Panc1 (cell line): ENCODE measurements at regions not wholly inside any gene's neighbourhood (a gene's known extent, or its start where the extent isn't known, plus 50 kb on each side); places are given as distances from the start of the nearest gene placed in this dataset.

ENCODE experiments used
- ATAC-seq: fragments of 200-7000 bp; cut with Tn5 transposase; 2 replicates; pipeline ENCODE4 v1.9.1; 2020; ENCODE audit warnings: mild to moderate bottlenecking, moderate library complexity
- BruUV-seq: library from RNA; stranded (reverse); fragments of 400-500 nt; replicated peaks from 2 replicates; lab custom pipeline; 2021; lab: Mats Ljungman, UMichigan
- CTCF ChIA-PET: fragments of 300-600 bp; sonication (Branson Sonifier 250); formaldehyde crosslinking; loops from one replicate; lab custom pipeline; 2022; ENCODE audit warnings: antibody characterized with exemption; lab: Charles Lee
- POLR2A ChIA-PET: fragments of 300-600 bp; sonication (Branson Sonifier 250); formaldehyde crosslinking; loops from one replicate; lab custom pipeline; 2022; ENCODE audit warnings: antibody characterized with exemption; lab: Charles Lee
- DNase-seq: peaks from one replicate; pipeline ENCODE4 v3.0.0-alpha.2; 2010; ENCODE audit warnings: low read depth, low spot score
- H3K27ac ChIP-seq: 2 replicates; pipeline ENCODE4 v1.5.1; 2011; ENCODE audit warnings: mild to moderate bottlenecking, low read length, inconsistent platforms
- H3K27me3 ChIP-seq: fragments of 200-500 bp; sonication (Bioruptor generic); 2 replicates; pipeline ENCODE4 v1.6.0; 2014; ENCODE audit warnings: low read length, inconsistent platforms; ENCODE audit not compliant: control insufficient read depth, insufficient read depth
- H3K36me3 ChIP-seq: fragments of 200-500 bp; sonication (Bioruptor generic); 2 replicates; pipeline ENCODE4 v1.5.1; 2014; ENCODE audit warnings: inconsistent platforms, mild to moderate bottlenecking, low read length, moderate library complexity; ENCODE audit not compliant: control insufficient read depth, insufficient read depth
- H3K4me1 ChIP-seq: 2 replicates; pipeline ENCODE4 v1.5.1; 2011; ENCODE audit warnings: inconsistent platforms, mild to moderate bottlenecking, low read length, moderate library complexity; ENCODE audit not compliant: control insufficient read depth, insufficient read depth
- H3K4me3 ChIP-seq, 2 experiments: 2 replicates each; pipeline ENCODE4 v1.5.1; 2011 to 2012; ENCODE audit warnings: low read depth in 2 of 2, low read length in 2 of 2, mild to moderate bottlenecking in 2 of 2, inconsistent platforms in 1 of 2, moderate library complexity in 1 of 2
- H3K9me3 ChIP-seq: fragments of 200-500 bp; sonication (Bioruptor generic); 2 replicates; pipeline ENCODE4 v1.5.1; 2014; ENCODE audit warnings: low read depth, mild to moderate bottlenecking, inconsistent platforms, low read length, moderate library complexity; ENCODE audit not compliant: control insufficient read depth, insufficient read depth
- POLR2AphosphoS5 ChIP-seq: IDR thresholded peaks from 2 replicates; pipeline ENCODE4 v1.6.1; 2012; ENCODE audit warnings: mild to moderate bottlenecking, low read depth, low read length, moderate library complexity
- SIN3A ChIP-seq: IDR thresholded peaks from 2 replicates; pipeline ENCODE4 v1.6.1; 2012; ENCODE audit warnings: low read depth, mild to moderate bottlenecking, low read length, moderate library complexity, borderline replicate concordance; ENCODE audit not compliant: insufficient read depth
- TCF7L2 ChIP-seq: IDR thresholded peaks from 2 replicates; pipeline ENCODE4 v1.6.1; 2011; ENCODE audit warnings: mild to moderate bottlenecking, low read depth, low read length, inconsistent platforms
- in situ Hi-C: cut with HindIII; loops from 2 replicates; pipeline ENCODE4 v1.10.0; 2016; ENCODE audit warnings: low sequenced_read_pairs, low pct_unique_long_range_greater_than_20kb
- intact Hi-C: fragments of 100-400 bp; cut with micrococcal nuclease; formaldehyde crosslinking; loops from one replicate; pipeline ENCODE4 v1.10.0; 2022; ENCODE audit not compliant: unreplicated experiment
- TF ChIP-seq, protein P1 (sequence below), 2 experiments: IDR thresholded peaks; 2 replicates each; pipeline ENCODE4 v1.6.1; 2011 to 2012; ENCODE audit warnings: low read depth in 2 of 2, control low read depth in 1 of 2, low read length in 1 of 2, mild to moderate bottlenecking in 1 of 2, moderate library complexity in 1 of 2; ENCODE audit not compliant: insufficient read depth in 1 of 2
- TF ChIP-seq, protein P2 (sequence below): fragments of 450-650 bp; IDR thresholded peaks from 2 replicates; pipeline ENCODE4 v1.5.1; 2017; ENCODE audit warnings: mild to moderate bottlenecking

DNA sequence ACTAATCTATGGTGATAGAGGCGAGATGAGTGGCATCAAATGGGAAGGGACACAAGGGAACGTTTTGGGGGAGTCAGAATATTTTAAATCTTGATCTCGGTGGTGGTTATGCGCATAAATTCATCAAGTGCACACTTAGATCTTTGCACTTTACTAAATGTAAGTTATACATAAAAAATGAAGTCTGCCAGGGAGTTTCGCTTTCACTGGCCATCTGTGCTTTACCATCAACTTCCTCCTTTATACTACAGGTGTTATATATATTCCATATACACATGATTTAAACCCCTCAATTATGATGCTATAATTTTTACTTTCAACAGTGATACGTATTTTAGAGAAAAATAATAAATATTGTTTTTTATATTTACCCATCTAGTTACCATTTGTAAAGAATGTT is 97.6 kb upstream of the AKIRIN2 start:
- no peak overlapping the region for H3K27ac ChIP-seq
- no TSS peak for BruUV-seq
- DNase-seq (no peak), ATAC-seq (no peak)
- in situ Hi-C loops: no loop called here
- ChIA-PET CTCF (no interaction called here), POLR2A (no interaction called here)
- TF ChIP-seq POLR2AphosphoS5 (no peak), TCF7L2 (no peak), SIN3A (no peak)
- TF ChIP-seq, protein P1, sequence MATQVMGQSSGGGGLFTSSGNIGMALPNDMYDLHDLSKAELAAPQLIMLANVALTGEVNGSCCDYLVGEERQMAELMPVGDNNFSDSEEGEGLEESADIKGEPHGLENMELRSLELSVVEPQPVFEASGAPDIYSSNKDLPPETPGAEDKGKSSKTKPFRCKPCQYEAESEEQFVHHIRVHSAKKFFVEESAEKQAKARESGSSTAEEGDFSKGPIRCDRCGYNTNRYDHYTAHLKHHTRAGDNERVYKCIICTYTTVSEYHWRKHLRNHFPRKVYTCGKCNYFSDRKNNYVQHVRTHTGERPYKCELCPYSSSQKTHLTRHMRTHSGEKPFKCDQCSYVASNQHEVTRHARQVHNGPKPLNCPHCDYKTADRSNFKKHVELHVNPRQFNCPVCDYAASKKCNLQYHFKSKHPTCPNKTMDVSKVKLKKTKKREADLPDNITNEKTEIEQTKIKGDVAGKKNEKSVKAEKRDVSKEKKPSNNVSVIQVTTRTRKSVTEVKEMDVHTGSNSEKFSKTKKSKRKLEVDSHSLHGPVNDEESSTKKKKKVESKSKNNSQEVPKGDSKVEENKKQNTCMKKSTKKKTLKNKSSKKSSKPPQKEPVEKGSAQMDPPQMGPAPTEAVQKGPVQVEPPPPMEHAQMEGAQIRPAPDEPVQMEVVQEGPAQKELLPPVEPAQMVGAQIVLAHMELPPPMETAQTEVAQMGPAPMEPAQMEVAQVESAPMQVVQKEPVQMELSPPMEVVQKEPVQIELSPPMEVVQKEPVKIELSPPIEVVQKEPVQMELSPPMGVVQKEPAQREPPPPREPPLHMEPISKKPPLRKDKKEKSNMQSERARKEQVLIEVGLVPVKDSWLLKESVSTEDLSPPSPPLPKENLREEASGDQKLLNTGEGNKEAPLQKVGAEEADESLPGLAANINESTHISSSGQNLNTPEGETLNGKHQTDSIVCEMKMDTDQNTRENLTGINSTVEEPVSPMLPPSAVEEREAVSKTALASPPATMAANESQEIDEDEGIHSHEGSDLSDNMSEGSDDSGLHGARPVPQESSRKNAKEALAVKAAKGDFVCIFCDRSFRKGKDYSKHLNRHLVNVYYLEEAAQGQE (IDR thresholded peaks at IDR 0.05; ENCODE audit: insufficient read depth in 1 of 2, low read depth in 2 of 2, low read length in 1 of 2): no peak
- TF ChIP-seq, protein P2, sequence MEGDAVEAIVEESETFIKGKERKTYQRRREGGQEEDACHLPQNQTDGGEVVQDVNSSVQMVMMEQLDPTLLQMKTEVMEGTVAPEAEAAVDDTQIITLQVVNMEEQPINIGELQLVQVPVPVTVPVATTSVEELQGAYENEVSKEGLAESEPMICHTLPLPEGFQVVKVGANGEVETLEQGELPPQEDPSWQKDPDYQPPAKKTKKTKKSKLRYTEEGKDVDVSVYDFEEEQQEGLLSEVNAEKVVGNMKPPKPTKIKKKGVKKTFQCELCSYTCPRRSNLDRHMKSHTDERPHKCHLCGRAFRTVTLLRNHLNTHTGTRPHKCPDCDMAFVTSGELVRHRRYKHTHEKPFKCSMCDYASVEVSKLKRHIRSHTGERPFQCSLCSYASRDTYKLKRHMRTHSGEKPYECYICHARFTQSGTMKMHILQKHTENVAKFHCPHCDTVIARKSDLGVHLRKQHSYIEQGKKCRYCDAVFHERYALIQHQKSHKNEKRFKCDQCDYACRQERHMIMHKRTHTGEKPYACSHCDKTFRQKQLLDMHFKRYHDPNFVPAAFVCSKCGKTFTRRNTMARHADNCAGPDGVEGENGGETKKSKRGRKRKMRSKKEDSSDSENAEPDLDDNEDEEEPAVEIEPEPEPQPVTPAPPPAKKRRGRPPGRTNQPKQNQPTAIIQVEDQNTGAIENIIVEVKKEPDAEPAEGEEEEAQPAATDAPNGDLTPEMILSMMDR: no peak
- no peaks in the 10 kb centered on the region for H3K27me3 ChIP-seq
- H3K36me3 ChIP-seq: no peaks in the 10 kb centered on the region
- H3K4me3 ChIP-seq: no peak overlapping the region
- no peaks in the 10 kb centered on the region for H3K9me3 ChIP-seq
- H3K4me1 ChIP-seq: no peaks in the 10 kb centered on the region
- intact Hi-C loops: no loop called here

DNA sequence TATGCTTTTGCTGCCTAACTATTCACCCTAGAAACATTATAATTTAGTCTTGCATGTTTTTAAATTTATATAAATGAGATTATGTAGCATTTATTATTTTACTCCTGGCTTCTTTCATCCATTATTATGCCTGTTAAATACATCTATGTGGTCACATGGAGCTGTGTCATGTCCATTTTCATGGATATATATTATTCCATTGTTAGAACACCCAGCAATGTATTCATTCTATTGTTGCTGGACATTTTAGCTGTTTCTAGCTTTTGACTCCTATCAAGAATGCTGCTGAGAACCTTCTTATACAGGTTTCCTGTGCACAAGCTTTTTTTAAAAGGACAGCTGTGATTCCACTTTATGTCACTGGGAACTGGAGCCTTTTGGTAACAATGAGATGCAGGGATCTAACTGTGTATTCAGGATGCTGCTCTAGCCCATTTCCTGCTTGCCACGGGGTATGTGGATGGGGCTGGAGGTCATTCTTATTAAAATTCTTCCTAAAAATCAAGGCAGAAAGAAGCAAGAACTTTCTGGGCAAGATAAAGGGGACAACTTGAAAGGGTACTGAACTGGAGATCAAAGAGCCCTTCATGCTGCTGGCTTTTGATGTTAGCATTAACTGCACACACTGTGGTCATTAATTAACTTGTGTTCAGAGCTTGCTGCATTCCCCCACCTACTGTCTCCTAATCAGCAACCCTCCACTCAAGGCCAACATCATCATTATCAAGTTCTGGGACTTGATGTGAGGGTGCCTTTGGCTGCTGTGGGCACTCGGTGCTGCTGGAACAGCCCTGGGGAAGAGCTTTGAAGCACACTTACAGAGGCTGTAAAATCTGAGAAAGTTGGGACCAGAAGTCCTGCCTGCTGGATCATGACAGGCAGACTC is 96.6 kb upstream of the AKIRIN2 start:
- BruUV-seq: no TSS peak
- TF ChIP-seq, protein P1 (IDR thresholded peaks at IDR 0.05; ENCODE audit: insufficient read depth in 1 of 2, low read depth in 2 of 2, low read length in 1 of 2): no peak
- TF ChIP-seq POLR2AphosphoS5 (no peak), TCF7L2 (no peak), SIN3A (no peak)
- TF ChIP-seq, protein P2: no peak
- in situ Hi-C loops: no loop called here
- no peak for DNase-seq
- Histone ChIP-seq H3K27ac (no peak overlapping the region), H3K4me3 (no peak overlapping the region), H3K9me3 (no peaks in the 10 kb centered on the region), H3K4me1 (no peaks in the 10 kb centered on the region), H3K36me3 (no peaks in the 10 kb centered on the region), H3K27me3 (no peaks in the 10 kb centered on the region)
- intact Hi-C loops: no loop called here
- ChIA-PET CTCF (no interaction called here), POLR2A (interaction anchor here (0.6 kb wide), 1 partner anchor 109 kb away, joined by 13 read pairs; no protein-coding TSS in a partner anchor)
- no peak for ATAC-seq
